OCI-LY7 (cell line): ENCODE measurements at regions not wholly inside any gene's neighbourhood (a gene's known extent, or its start where the extent isn't known, plus 50 kb on each side); places are given as distances from the start of the nearest gene placed in this dataset.

ENCODE experiments used
- BruUV-seq: library from RNA; stranded (reverse); fragments of 400-500 nt; replicated peaks from 2 replicates; lab custom pipeline; 2021; lab: Mats Ljungman, UMichigan
- CTCF ChIA-PET: fragments of 300-600 bp; sonication (Branson Sonifier 250); formaldehyde crosslinking; loops from one replicate; lab custom pipeline; 2022; ENCODE audit warnings: antibody characterized with exemption; ENCODE audit not compliant: unreplicated experiment; lab: Charles Lee
- POLR2A ChIA-PET: fragments of 300-600 bp; sonication (Branson Sonifier 250); formaldehyde crosslinking; loops from one replicate; lab custom pipeline; 2022; ENCODE audit warnings: antibody characterized with exemption; lab: Charles Lee
- DNase-seq: peaks from one replicate; pipeline ENCODE4 v3.0.0-alpha.2; 2015; ENCODE audit warnings: low spot score
- H2AFZ ChIP-seq: fragments of 200-600 bp; sonication (generic), shearing (Covaris generic); 2 replicates; pipeline ENCODE4 v1.6.1; 2014; ENCODE audit warnings: mild to moderate bottlenecking, antibody characterized with exemption, low read length, moderate library complexity
- H3K27ac ChIP-seq: fragments of 200-600 bp; sonication (generic); 2 replicates; pipeline ENCODE4 v1.5.1; 2014; ENCODE audit warnings: mixed run types, low read depth, mild to moderate bottlenecking, moderate library complexity, low read length, inconsistent platforms; ENCODE audit not compliant: poor library complexity, severe bottlenecking
- H3K36me3 ChIP-seq: fragments of 200-600 bp; sonication (generic); 2 replicates; pipeline ENCODE4 v1.6.1; 2014; ENCODE audit warnings: mild to moderate bottlenecking, antibody characterized with exemption, low read length, moderate library complexity, mixed read lengths; ENCODE audit not compliant: insufficient read depth
- H3K4me1 ChIP-seq: fragments of 200-600 bp; sonication (generic); 2 replicates; pipeline ENCODE4 v1.5.1; 2014; ENCODE audit warnings: mild to moderate bottlenecking, low read length; ENCODE audit not compliant: insufficient read depth, poor library complexity, severe bottlenecking
- H3K4me2 ChIP-seq: fragments of 200-600 bp; sonication (generic); 2 replicates; pipeline ENCODE4 v1.6.1; 2014; ENCODE audit warnings: mild to moderate bottlenecking, low read length
- H3K4me3 ChIP-seq: fragments of 200-600 bp; sonication (generic); 2 replicates; pipeline ENCODE4 v1.5.1; 2014; ENCODE audit warnings: mild to moderate bottlenecking, low read depth, low read length; ENCODE audit not compliant: poor library complexity, severe bottlenecking
- H3K79me2 ChIP-seq: fragments of 200-600 bp; sonication (generic); 2 replicates; pipeline ENCODE4 v1.6.1; 2016; ENCODE audit warnings: low read depth, mild to moderate bottlenecking, low read length, moderate library complexity, mixed read lengths; ENCODE audit not compliant: insufficient read depth
- H3K9me2 ChIP-seq: fragments of 200-600 bp; sonication (generic); 2 replicates; pipeline ENCODE4 v1.6.1; 2016; ENCODE audit warnings: mild to moderate bottlenecking, low read length, mixed read lengths; ENCODE audit not compliant: insufficient read depth
- H3K9me3 ChIP-seq: fragments of 200-600 bp; sonication (generic); 2 replicates; pipeline ENCODE4 v1.6.1; 2014; ENCODE audit warnings: mild to moderate bottlenecking, mixed run types, low read length, mixed read lengths
- H4K20me1 ChIP-seq: fragments of 200-600 bp; sonication (generic); 2 replicates; pipeline ENCODE4 v1.6.1; 2014; ENCODE audit warnings: mild to moderate bottlenecking, antibody characterized with exemption, low read length, moderate library complexity, mixed read lengths; ENCODE audit not compliant: insufficient read depth
- CTCF ChIP-seq: fragments of 200-600 bp; sonication (generic); conservative IDR thresholded peaks from 2 replicates; pipeline ENCODE4 v1.5.1; 2014; ENCODE audit warnings: mild to moderate bottlenecking, antibody characterized with exemption, low read length, moderate library complexity, mixed read lengths
- EZH2phosphoT487 ChIP-seq: fragments of 200-600 bp; sonication (generic); IDR thresholded peaks from 2 replicates; pipeline ENCODE4 v1.6.1; 2018; ENCODE audit warnings: low read depth, borderline replicate concordance, mild to moderate bottlenecking, mixed run types, antibody characterized with exemption, low read length, moderate library complexity, mixed read lengths
- intact Hi-C: fragments of 100-400 bp; cut with micrococcal nuclease; formaldehyde crosslinking; loops from one replicate; pipeline ENCODE4 v1.10.0; 2022; ENCODE audit not compliant: unreplicated experiment

DNA sequence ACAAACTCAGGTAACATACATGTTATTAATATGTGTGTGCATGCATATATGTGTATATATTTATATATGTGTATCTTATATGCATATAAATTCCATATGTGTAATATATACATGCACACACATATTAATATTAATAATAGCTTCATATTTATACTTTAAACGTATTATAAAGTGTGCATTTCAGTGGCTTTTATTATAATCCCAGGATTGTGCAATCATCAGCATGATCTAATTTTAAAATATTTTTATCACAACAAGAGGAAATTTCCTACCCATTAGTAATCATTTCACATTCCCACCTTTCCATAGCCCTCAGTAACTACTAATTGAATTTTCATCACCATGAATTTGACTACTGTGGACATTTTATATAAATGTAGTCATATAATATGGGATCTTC, 2211.9 kb upstream of the TENM3 start:
- Histone ChIP-seq H3K9me2 (no peaks in the 10 kb centered on the region), H3K4me2 (no peak overlapping the region), H3K79me2 (no peaks in the 10 kb centered on the region), H3K4me3 (no peak overlapping the region), H3K4me1 (no peaks in the 10 kb centered on the region), H3K36me3 (no peaks in the 10 kb centered on the region), H3K27ac (no peak overlapping the region), H2AFZ (no peak overlapping the region), H4K20me1 (no peaks in the 10 kb centered on the region), H3K9me3 (no peaks in the 10 kb centered on the region)
- ChIA-PET CTCF (no interaction called here), POLR2A (no interaction called here)
- TF ChIP-seq EZH2phosphoT487 (no peak), CTCF (no peak)
- DNase-seq = no peak
- no TSS peak for BruUV-seq
- intact Hi-C loops = no loop called here

DNA sequence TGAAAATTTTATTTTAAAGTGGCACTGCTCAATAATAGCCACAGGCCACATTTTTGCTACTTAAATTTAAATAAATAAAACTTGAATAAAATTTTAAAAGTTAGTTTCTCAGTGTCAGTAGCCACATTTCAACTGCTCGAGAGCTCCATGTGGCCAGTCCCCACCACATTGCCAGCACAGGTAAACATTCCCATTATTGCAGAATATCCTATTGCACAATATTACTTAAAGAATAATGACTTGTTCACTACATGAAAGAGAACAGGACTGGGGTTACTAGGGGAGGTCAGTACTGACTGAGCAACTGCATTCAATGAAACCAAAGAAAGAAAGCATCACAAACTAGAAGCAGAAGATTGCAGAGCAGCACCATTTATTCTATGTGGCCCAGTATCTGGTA, 2201.6 kb upstream of the TENM3 start:
- no TSS peak for BruUV-seq
- H2AFZ ChIP-seq = no peak overlapping the region
- no peaks in the 10 kb centered on the region for H4K20me1 ChIP-seq
- no peak for DNase-seq
- H3K4me3 ChIP-seq = no peak overlapping the region
- H3K4me1 ChIP-seq = no peaks in the 10 kb centered on the region
- no peaks in the 10 kb centered on the region for H3K36me3 ChIP-seq
- ChIA-PET POLR2A (no interaction called here), CTCF (no interaction called here)
- no peak overlapping the region for H3K4me2 ChIP-seq
- no peak overlapping the region for H3K27ac ChIP-seq
- H3K9me3 ChIP-seq = no peaks in the 10 kb centered on the region
- intact Hi-C loops = no loop called here
- TF ChIP-seq EZH2phosphoT487 = no peak
- no peak for TF ChIP-seq CTCF
- no peaks in the 10 kb centered on the region for H3K79me2 ChIP-seq
- H3K9me2 ChIP-seq = no peaks in the 10 kb centered on the region

GRCh38 chr4:180052629-180053028, 2190.6 kb upstream of the TENM3 start:
- TF ChIP-seq CTCF (no peak), EZH2phosphoT487 (no peak)
- H4K20me1 ChIP-seq = no peaks in the 10 kb centered on the region
- H3K4me2 ChIP-seq = no peak overlapping the region
- H3K9me3 ChIP-seq = no peaks in the 10 kb centered on the region
- H3K36me3 ChIP-seq = no peaks in the 10 kb centered on the region
- no peak overlapping the region for H3K27ac ChIP-seq
- no peaks in the 10 kb centered on the region for H3K9me2 ChIP-seq
- no peak for DNase-seq
- POLR2A ChIA-PET = no interaction called here
- CTCF ChIA-PET = no interaction called here
- no peaks in the 10 kb centered on the region for H3K79me2 ChIP-seq
- H3K4me3 ChIP-seq = no peak overlapping the region
- H2AFZ ChIP-seq = no peak overlapping the region
- no peaks in the 10 kb centered on the region for H3K4me1 ChIP-seq
- BruUV-seq = no TSS peak
- intact Hi-C loops = no loop called here
